ENCODE measurements at regions not wholly inside any gene's neighbourhood (a gene's known extent, or its start where the extent isn't known, plus 50 kb on each side); places are given as distances from the start of the nearest gene placed in this dataset.

GRCh38 chr3:105284876-105285275 lies 81.8 kb upstream of the ALCAM start:
- no peak for TF ChIP-seq CTCF (IDR thresholded peaks at IDR 0.05)
- no peak for TF ChIP-seq POLR2A (IDR thresholded peaks at IDR 0.05)
